NCI-H1417 (cell line): ENCODE measurements at regions not wholly inside any gene's neighbourhood (a gene's known extent, or its start where the extent isn't known, plus 50 kb on each side); places are given as distances from the start of the nearest gene placed in this dataset.

ENCODE experiments used
- DNase-seq, 3 experiments: peaks; one replicate each; lab custom pipeline; 2025; lab: John Stamatoyannopoulos, UW

GRCh38 chr11:121688860-121689614 is 236.3 kb upstream of the SORL1-AS1 start:
- DNase-seq: no peak

GRCh38 chr11:121688055-121688491 is 235.3 kb upstream of the SORL1-AS1 start:
- peak in 2 of 3 experiments; percentile 47 to 55 for DNase-seq

GRCh38 chr11:121683791-121684190 is 231.0 kb upstream of the SORL1-AS1 start:
- no peak for DNase-seq
